Activated T-cell treated with anti-CD3 and anti-CD28 coated beads for 48 hours (primary cell): ENCODE measurements at regions not wholly inside any gene's neighbourhood (a gene's known extent, or its start where the extent isn't known, plus 50 kb on each side); places are given as distances from the start of the nearest gene placed in this dataset.
"Not testable (repeated sequence)": the region's sequence is repeated elsewhere in the genome, so short reads cannot be mapped to it uniquely, and the experiment has no call there.

ENCODE experiments used
- DNase-seq: peaks from one replicate; pipeline ENCODE4 v3.0.0-alpha.2; 2020; ENCODE audit warnings: low read depth

DNA sequence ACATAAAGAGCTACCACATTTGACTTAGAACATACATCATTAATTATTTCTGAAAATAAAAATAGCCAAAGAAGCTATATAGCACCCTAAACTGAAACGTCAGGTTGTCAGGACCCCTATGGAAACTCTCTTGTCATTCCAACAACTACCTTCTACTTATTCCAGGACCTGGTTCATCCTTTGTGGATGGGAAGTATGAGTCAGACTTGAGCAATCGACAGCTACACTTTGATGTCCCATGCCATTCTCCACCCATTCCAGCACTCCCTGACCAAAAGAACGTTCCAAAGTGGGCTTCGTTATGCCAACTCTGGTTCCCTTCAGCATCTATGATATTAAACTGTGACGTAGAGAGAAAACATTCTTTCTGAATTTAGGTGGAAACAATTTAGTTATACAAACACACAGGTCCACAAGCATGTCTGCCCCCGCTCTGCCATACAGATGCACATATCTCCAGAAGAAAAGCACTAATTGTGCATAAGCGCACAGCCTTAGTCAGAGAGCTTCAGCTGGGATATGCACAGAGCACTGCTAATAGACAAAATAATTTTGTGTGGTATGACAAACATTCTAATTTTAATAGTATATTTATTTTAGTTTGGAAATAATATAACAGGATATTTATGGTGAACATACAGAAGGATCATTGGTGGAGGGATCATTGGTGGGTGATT, 723.1 kb upstream of the B3GALT2 start:
- no peak for DNase-seq

DNA sequence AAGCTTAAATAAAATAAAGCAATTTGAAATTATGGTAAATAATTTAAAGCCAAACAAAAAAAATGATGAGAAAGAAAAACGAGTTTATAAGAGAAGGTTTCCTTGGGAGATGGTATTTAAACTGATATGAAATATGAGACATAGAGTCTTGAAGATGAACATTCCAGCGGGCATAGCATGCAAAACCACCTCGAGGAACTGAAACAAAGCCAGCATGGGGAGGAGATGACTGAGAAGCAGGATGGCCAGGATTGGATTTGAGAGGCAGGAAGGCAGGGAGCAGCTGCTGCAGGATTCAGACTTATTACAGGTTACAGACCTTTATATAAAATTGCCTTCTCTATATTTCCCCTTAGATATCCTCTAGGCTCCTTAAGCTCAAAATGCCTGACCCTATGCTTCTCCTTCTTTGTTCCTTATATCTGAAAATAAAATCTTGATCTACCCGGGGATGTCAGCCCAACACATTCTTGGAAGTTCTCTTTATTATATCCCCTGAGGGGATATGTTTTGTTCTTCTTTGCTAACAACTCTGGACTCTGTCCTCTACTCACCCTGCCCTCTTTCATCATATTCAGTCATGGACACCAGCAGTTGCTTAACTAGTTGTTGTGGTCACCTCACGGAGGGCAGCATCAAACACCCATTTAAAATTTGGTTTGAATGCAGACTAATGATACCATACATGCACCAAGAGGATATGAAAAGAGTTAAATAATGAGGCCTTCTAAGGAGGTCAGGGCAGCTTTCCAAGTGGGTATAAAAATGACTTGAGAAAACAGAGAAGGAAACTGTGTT, 719.1 kb upstream of the B3GALT2 start:
- no peak for DNase-seq

DNA sequence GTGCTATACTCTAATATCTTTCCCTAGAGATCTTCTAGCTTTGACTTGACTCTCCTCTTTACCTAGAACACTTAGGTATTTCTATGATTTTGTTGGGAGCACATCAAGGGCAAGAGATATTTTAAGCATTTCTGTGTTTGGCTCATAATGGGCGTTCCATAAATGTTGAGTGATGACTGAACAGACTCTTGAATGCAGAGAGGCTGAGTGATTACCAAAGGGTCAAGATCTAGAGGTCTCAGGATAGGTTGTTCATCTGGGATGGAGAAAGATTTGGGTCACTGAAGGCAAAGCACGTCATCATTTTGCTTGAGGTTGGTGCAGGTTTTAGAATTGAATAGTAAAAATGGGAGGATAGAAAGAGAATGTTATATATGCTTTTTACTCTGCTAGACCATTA, 705.4 kb upstream of the B3GALT2 start:
- no peak for DNase-seq

DNA sequence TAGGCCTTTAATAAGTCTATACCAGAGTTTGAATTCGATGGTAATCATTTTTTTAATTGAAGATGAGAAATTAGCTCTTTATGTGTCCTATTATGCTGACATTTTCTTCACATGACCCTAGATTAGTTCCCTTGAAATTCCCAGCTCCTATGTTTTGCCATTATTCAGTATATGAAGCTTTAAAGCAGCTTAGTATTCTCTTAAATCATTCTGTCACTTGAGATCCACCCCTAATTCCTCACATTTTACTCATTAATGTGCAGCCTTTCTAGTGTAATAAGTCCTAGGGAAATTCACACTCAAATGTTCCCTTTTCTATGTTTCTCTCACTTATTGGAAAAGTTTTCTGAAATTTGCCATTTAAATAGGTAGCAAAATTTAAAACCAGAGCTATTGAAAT, 704.5 kb upstream of the B3GALT2 start:
- no peak for DNase-seq

DNA sequence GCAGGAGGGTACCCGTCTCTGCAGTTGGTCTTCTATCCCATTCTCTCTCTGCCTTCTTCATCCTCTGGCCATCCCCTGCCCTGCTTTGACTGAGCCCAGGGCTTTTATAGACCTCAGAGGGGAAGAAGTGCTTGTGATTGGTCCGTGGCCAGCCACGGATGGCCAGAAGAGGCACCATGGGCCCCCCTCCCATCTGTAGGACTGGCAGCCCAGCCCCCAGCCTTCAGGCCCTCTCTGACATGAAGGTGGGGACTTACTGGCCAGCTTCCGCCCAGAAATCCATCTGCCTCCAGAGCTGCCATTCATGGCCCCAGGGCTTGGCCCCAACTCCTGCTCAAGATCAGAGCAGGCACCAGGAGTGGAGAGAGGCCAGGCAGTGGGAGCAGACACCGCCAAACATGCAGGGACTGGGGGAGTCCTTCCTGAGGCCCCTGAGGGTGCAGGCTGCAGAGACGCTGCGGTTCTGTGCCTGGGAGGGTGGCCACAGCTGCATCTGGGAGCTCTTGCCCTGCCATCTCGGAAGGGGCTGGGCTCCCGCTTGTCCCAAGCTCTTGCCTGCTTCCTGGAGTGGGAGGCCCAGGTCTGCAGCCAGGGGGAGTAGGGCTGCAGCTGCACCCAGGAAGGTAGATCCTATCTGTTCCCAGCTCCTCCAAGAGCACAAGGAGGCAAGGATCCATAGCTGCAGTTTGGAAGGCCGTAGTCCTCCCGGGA, 698.6 kb upstream of the B3GALT2 start:
- DNase-seq, result no peak

DNA sequence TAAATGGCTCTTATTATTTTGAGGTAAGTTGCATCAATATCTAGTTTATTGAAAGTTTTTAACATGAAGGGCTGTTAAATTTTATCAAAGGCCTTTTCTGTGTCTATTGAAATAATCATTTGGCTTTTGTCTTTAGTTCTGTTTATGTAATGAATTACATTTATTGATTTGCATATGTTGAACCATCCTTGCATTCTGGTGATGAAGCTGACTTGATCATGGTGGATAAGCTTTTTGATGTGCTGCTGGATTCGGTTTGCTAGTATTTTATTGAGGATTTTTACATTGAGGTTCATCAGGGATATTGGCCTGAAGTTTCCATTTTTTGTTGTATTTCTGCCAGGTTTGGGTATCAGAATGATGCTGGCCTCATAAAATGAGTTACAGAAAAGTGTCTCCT, 691.5 kb upstream of the B3GALT2 start:
- not testable (repeated sequence) for DNase-seq

DNA sequence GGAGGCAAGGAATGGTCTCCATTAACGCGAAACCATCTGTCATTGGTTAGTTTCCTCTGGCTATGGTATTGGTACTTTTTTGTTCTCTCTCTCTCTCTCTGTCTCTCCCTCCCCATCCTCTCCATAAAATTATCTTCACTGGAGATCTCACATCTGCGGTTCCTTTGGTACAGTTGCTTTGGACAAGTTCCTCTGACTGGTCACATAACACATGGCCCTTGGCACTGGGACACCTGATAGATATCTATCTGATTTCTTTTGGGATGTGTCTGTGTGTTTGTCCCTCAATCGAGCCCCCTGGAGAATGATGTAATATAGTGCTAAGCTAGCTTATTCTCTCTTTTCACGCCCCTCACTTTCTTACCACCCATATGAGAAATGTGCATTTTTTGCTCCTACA, 682.0 kb upstream of the B3GALT2 start:
- no peak for DNase-seq

DNA sequence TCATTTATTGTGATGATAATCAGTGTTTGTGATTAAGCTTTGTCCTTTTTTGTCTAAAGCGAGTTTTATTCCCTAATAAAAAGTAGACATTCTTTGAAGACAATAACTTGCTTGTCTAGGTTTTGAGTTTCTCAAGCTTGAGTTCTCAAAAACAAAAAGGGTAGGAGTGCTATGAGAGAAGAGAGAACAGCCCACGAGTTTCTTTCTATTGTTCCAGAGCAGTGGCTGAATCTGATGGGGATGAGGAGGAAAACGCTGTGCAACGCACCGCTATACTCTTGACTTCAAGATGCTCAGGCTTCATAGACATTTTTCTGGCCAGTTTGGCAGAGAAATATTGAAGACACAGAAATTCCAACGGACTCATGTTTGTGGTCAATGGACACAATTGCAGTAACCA, 669.8 kb upstream of the B3GALT2 start:
- no peak for DNase-seq

DNA sequence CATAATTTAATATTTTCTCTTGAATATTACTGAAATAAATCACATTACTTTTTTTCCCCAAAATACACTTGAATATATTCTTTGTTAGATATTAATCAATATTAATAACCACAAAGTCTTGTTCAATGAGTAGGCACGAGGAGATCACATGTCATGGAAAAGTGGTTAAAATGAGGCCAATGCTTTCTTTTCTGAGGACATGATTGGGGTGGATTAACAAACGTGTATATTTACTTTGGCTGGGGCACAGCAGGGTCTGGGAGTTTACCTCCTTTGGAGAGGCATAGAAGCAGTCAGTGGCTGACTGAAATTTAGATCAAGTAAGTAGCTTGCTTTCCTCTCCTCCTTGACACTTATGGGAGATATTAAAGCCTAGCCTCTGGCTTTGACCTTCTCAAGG, 664.3 kb upstream of the B3GALT2 start:
- DNase-seq, result no peak

DNA sequence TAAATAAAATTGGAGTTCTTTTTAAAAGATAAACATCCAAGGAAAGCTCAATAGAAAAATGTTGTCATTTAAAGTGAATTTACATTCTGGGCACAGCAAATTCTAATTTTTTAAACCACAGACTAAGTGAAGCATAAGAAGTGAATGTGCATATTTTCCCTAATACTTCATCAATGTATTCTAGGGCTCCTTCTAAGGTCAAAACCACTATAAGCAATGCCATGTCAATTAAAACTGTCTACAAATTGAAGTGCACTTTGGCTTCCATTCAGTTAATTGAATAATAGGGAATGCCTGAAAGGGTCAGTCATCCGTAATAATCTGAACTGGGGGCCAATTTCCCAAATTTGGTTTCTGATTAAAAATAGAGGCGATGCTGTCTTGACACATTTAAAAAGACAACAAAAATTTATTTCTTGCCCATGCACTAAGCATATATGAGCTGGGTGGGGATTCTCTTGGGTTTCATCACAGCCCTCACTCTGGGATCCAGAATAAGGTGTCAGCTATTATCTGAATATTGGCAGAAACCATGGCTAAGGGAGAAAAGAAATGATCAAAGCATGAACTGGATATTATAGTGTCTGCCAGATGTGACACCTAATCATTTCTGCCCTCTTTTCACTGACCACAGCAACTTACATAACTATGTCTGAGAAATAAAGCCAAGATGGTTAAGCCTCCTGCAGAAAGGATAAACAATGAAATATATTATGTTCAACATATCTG, 660.6 kb upstream of the B3GALT2 start:
- DNase-seq, result no peak

DNA sequence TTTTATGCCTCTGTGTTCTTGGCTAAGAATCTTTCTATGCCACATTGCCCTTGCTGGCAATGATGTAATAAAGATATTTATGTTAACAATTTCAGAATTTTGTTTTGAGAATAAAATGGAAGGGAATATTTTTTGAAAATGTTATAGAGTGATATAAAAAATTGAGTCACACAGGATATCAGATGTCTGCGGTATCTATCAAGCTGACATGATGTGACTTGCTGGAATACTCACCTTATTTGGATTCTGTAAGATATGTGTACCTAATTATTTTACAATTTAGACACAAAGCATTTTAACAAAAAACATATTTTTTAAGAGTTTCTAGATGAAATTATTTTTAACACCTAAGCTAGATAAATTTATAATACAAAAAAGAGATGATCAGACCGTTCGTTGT, 660.0 kb upstream of the B3GALT2 start:
- DNase-seq, result no peak

DNA sequence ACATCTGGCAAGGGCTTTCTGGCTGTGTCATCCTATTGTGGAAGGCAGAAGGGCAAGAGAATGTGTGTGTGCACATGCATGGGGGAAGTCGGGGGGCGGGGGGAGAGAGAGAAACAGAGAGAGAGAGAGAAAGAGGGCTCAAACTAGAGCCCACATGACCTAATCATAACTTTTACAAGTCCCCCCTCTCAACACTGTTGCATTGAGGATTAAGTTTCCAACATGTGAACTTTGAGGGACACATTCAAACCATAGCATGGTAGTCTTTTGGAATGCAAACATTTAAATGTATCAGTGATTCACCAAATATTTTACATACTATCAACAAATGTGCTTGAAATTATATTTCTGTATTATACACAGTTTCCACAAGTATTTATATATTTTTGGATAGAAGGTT, 655.4 kb upstream of the B3GALT2 start:
- no peak for DNase-seq

DNA sequence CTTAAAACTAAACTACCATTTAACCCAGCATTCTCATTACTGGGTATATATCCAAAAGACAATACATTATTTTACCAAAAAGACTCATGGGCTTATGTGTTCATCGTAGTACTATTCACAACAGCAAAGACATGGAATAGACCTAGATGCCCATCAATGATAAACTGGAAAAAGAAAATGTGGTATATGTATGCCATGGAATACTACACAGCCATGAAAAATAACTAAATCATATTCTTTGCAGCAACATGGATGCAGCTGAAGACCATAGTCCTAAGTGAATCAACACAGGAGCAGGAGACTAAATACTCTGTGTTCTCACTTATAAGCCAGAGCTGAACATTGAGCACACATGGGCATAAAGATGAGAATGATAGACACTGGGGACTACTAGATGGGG, 645.1 kb upstream of the B3GALT2 start:
- no peak for DNase-seq

DNA sequence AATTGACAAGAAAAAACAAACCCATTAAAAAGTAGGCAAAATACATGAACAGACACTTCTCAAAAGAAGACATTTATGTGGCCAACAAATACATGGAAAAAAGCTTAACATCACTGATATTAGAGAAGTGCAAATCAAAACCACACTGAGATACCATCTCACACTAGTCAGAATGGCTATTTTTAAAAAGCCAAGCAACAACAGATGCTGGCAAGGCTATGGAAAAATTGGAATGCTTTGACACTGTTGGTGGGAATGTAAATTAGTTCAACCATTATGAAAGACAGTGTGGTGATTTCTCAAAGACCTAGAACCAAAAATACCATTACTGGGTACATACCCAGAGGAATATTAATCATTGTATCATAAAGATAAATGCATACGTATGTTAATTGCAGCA, 641.1 kb upstream of the B3GALT2 start:
- no peak for DNase-seq

DNA sequence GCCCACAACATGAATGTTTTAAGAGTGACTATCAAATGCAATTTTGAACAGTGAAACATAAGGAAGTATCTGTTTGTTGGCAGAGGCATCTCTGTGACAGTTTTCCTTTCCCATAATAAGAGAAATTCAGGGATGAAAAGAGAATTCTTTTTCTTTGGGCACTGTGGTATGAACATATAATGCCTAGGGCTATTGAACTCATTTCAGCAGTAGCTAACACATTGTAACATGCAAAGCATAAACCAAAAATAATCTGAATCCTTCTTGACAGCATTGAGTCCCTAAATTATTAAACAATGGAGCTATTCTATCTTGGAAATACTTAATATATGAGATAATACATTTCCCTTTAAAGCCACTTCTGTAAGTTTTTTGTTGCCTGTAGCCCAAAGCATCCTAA, 633.0 kb upstream of the B3GALT2 start:
- DNase-seq, result no peak

DNA sequence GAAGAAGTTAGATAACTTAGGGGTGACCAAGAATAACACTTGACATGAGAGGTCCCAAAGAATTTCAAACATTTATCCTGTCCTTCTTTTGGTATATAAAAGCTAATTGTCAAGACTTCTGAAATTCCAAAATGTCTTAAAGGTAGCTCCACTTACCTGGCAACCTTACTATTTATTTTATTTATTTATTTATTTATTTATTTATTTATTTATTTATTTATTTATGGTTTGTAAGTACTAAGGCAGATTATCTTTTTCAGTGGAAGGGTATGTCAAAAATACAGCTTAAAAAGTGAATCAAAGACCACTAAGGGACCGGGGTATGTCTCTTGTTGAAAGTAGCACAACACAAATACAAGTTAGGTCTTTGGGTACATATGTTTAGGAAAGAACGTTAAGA, 620.8 kb upstream of the B3GALT2 start:
- no peak for DNase-seq

DNA sequence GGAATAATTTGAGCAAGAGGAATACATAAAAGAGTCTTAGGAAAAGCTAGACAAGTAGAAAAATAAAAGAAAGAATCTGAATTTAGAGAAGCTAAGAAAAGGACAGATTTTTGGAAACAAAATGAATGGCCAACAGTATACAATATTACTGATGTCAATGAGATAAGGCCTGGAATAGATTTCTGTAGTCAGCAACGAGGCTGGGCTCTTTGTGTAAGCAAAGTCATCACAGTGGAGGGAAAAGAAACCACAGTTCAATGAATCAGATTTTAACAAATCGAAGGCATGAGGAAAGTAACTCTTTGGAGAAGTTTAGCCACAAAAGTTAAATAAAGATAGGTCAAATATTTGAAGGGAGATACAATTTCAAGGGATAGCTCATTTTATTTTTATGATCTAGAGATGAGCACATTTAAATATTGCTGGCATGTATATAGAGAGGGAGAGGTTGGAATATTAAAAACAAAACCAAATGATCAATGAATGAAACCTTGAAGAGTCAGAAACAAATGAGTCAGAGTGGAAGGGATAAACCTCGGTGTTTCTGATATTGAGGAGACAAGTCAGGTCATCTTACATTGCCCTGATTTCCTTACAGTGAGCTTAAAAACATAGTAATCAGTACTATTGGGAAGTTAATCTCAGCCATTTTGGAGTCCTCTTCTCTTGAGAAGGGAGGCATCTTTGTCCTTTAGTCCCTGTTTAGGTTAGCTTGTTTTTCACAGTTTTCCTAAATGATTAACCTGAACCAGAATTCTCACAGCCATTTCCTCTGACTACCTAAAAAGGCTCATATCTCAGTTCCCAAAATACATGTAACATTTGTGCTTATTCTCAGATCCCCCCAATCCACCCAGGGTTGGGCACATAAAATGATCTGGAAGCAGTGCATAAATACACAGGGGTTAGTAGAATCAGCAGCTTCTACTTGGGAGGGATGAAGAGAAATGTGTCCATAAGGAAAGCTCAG, 620.0 kb upstream of the B3GALT2 start:
- no peak for DNase-seq

DNA sequence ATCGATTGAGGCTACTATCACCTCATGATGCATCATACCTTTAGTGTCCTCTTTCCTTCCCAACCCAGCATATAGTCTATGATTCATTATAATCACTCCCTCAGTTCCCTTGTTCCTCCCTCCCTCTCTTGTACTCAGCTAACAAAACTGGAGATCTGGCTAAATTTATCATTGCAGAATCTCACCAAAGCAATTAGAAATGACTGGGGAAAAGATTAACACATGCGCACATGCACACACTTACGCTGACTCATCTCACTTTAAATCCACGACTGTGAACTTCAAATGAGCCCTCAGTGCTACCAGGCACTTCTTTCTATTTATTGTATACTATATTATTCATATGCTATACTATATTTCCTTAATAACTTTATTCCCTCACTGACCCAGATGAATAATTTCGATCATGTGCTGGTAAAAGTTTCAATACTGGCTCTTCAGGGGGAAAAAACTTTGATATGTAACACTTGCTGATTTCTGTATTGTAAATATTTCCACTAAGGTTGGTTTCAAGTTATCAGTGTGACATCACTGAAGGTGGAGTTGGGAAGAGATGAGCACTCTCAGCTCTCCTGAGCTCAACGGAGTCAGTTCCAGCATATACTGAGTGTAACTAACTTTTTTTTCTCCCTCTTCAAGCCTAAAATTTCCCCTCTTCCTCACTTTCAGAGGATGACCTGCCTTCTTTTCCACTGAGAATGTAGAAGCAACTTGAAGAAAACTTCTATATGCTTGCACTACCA, 613.7 kb upstream of the B3GALT2 start:
- no peak for DNase-seq

DNA sequence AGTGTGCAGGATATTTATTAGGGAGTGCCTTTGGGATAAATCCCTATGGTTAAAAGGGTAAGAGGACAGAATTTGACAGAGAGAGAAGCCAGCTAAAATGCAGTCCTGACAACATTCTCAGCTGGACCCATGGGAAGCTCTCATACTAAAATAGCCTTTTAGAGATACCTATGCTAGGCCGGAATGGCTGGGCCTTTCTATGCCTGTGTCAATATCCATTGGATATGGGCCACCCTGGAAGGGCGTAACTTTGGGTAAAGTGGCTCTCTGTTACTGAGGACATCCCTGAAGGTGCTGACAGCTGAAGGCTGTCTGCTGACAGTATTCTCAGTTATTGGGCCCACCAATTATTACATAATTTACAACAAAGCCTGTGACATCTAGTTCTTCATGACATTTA, 613.0 kb upstream of the B3GALT2 start:
- DNase-seq, result no peak

DNA sequence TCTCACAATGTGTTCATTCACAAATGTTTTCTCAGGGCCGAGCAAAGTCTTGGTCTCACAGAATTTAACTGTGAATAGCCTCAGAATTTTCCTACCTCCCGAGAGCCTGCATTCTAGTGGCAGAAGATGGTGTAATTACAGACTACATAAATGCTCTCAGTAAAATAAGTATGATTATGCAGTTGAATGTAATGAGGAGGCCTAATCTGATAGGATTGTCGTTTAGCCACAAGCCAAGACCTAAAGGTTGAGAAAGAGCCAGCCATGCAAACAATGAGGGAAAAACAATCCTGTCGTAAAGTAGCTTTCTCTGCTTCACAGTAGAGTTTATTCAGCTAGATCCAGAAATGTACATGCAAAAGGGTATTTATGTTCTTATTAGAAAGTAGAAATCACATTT, 607.8 kb upstream of the B3GALT2 start:
- DNase-seq, result no peak

DNA sequence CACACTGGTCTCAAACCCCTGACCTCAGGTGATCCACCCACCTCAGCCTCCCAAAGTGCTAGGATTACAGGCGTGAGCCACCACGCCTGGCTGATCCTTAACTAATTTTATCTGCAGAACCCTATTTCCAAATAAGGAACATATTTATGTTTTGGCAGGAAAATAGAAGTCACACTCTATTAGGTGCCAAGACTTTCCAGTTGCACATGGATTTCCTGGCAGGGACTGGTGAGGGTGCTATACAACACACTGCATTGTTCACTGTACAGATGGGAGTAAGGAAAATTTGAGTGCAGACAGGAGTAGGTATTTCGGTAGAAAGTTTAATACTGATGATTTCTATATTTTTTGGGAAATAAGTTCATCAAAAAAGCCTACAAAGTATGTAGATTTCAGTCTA, 605.3 kb upstream of the B3GALT2 start:
- DNase-seq, result no peak
